ENCODE measurements at regions not wholly inside any gene's neighbourhood (a gene's known extent, or its start where the extent isn't known, plus 50 kb on each side); places are given as distances from the start of the nearest gene placed in this dataset.

DNA sequence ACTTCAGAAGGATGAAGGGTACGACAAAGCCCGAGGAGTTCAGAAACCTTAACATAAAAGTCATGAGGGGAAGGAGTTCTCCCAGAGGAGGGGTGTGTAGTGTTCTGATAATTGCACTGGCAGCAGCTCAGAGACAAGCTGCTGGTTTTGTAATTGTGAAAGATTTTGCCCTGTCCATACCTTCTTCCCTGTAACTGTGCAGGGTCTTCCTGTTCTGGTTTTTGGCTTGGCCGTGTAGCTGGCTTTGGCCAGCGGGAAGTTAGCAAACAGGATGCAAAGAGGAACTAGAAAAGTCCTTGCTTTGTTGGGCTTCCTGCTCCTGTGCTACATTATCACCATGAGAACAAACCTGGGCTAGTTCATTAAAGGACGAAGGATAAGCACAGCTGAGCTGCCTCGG lies 160.8 kb downstream of the LPIN1 start:
- H3K4me3 ChIP-seq (ENCODE audit: low read depth, low read length) = no peak overlapping the region
- no peak for DNase-seq (ENCODE audit: low read depth)
- TF ChIP-seq, protein P1, sequence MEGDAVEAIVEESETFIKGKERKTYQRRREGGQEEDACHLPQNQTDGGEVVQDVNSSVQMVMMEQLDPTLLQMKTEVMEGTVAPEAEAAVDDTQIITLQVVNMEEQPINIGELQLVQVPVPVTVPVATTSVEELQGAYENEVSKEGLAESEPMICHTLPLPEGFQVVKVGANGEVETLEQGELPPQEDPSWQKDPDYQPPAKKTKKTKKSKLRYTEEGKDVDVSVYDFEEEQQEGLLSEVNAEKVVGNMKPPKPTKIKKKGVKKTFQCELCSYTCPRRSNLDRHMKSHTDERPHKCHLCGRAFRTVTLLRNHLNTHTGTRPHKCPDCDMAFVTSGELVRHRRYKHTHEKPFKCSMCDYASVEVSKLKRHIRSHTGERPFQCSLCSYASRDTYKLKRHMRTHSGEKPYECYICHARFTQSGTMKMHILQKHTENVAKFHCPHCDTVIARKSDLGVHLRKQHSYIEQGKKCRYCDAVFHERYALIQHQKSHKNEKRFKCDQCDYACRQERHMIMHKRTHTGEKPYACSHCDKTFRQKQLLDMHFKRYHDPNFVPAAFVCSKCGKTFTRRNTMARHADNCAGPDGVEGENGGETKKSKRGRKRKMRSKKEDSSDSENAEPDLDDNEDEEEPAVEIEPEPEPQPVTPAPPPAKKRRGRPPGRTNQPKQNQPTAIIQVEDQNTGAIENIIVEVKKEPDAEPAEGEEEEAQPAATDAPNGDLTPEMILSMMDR (conservative IDR thresholded peaks at IDR 0.05; ENCODE audit: low read depth, low read length) = no peak

- no peak overlapping the region for H3K4me3 ChIP-seq (ENCODE audit: low read depth, low read length)
- TF ChIP-seq, protein P1 (conservative IDR thresholded peaks at IDR 0.05; ENCODE audit: low read depth, low read length) = no peak
- DNase-seq (ENCODE audit: low read depth) = no peak
Measured at GRCh38 chr2:11910971-11911370, 164.5 kb downstream of the LPIN1 start.

DNA sequence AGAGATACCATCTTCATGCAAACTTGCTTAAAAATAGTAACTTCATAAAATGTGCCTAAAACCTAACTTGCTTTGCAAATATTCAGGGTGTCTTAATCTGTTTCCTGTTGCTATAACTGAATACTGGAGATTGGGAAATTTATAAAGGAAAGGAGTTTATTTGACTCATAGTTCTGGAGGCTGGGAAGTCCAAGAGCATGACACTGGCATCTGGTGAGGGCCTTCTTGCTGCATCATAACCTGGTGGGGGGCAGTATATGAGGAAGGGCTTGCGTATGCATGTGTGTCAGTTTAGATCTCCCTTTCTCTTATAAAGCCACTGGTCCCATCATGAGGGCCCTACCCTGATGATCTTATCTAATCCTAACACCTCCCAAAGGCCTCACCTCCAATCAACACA lies 166.5 kb downstream of the LPIN1 start:
- H3K4me3 ChIP-seq (ENCODE audit: low read depth, low read length) = no peak overlapping the region
- DNase-seq (ENCODE audit: low read depth) = no peak
- TF ChIP-seq, protein P1 (conservative IDR thresholded peaks at IDR 0.05; ENCODE audit: low read depth, low read length) = no peak

GRCh38 chr2:11914455-11914854 lies 168.0 kb downstream of the LPIN1 start:
- TF ChIP-seq, protein P1 (conservative IDR thresholded peaks at IDR 0.05; ENCODE audit: low read depth, low read length) = no peak
- DNase-seq (ENCODE audit: low read depth) = peak; percentile 34
- H3K4me3 ChIP-seq (ENCODE audit: low read depth, low read length) = no peak overlapping the region

- TF ChIP-seq, protein P1 (conservative IDR thresholded peaks at IDR 0.05; ENCODE audit: low read depth, low read length) = no peak
- H3K4me3 ChIP-seq (ENCODE audit: low read depth, low read length) = no peak overlapping the region
- DNase-seq (ENCODE audit: low read depth) = no peak
Measured at GRCh38 chr2:11915650-11916049, 169.2 kb downstream of the LPIN1 start.

DNA sequence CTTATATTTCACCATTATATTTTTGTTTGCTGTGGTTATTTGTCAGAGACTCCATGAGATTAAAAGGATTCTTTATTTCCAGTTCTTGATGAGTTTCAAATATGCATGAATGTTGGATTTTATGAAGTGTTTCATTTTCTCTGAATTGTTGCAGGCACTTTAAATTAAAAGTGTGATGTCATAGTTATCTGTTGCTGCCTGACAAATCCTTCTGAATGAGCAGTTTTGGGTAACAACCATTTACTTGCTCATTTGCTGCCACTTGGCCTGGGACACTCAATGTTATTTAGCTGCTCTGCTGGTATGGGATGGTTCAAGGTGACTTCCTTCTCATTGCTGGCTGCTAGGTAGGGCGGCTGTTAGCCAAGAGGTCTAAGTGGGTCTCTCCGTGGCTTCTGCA lies 173.5 kb downstream of the LPIN1 start:
- DNase-seq (ENCODE audit: low read depth) = no peak
- no peak overlapping the region for H3K4me3 ChIP-seq (ENCODE audit: low read depth, low read length)
- TF ChIP-seq, protein P1 (conservative IDR thresholded peaks at IDR 0.05; ENCODE audit: low read depth, low read length) = no peak

DNA sequence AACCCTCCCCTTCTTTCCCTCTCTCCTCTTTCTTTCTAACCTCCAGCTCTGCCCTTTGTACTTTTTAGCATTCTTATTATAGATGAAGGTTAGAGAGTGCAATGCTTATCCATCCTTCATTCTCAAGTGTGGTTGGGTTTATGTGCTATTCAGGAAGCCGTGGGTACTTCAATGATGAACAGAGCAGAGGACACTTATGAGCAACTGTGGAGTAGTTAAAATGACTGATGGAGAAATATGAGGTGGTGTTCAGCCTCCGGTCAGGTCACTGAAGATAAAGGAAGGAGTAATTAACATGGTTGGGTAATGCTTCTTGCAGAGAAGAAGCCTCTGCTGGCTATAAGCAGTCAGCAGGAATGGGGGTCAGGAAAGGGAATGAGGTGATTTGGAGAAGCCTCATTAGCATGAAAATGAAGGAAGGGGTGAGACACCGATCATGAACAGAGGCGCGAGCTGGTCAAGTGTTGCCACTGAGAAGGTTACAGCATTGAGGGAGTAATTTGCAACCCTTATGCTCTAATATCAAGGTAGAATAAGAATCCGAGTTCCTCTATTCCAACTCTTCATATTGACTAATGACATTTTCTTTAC lies 174.7 kb downstream of the LPIN1 start:
- TF ChIP-seq, protein P1 (conservative IDR thresholded peaks at IDR 0.05; ENCODE audit: low read depth, low read length) = no peak
- no peak for DNase-seq (ENCODE audit: low read depth)

More for the DNA sequence above, 174.7 kb downstream of the LPIN1 start:
- no peak overlapping the region for H3K4me3 ChIP-seq (ENCODE audit: low read depth, low read length)

Data from choroid plexus epithelial cell (primary cell).